ENCODE measurements at regions not wholly inside any gene's neighbourhood (a gene's known extent, or its start where the extent isn't known, plus 50 kb on each side); places are given as distances from the start of the nearest gene placed in this dataset.

GRCh38 chr13:111546921-111547675 is 226.7 kb downstream of the TEX29 start:
- H3K27ac Mint-ChIP-seq = no peak overlapping the region
- no peaks in the 10 kb centered on the region for H3K9me3 ChIP-seq (ENCODE audit: low read length)
- POLR2A ChIA-PET = no interaction called here
- H3K4me1 Mint-ChIP-seq = no peaks in the 10 kb centered on the region
- H3K36me3 Mint-ChIP-seq = peaks cover 0 to 1% (median 0%) of the 10 kb centered on the region in 3 donors
- no peak overlapping the region for H3K27ac ChIP-seq (ENCODE audit: low read depth, low read length)
- no peak for DNase-seq
- no peaks in the 10 kb centered on the region for H3K27me3 ChIP-seq (ENCODE audit: insufficient read depth, low read length, poor library complexity, severe bottlenecking)
- CTCF ChIA-PET = no interaction called here
- H3K36me3 ChIP-seq (ENCODE audit: insufficient read depth, low read length) = no peaks in the 10 kb centered on the region
- peaks cover 0 to 7% (median 0%) of the 10 kb centered on the region in 5 donors for H3K9me3 Mint-ChIP-seq
- peaks cover 0 to 7% of the 10 kb centered on the region in 2 donors for H3K27me3 Mint-ChIP-seq
- H3K4me3 Mint-ChIP-seq = no peak overlapping the region
- H3K4me1 ChIP-seq (ENCODE audit: insufficient read depth, low read length) = no peaks in the 10 kb centered on the region
- H3K4me3 ChIP-seq (ENCODE audit: low read length) = no peak overlapping the region

DNA sequence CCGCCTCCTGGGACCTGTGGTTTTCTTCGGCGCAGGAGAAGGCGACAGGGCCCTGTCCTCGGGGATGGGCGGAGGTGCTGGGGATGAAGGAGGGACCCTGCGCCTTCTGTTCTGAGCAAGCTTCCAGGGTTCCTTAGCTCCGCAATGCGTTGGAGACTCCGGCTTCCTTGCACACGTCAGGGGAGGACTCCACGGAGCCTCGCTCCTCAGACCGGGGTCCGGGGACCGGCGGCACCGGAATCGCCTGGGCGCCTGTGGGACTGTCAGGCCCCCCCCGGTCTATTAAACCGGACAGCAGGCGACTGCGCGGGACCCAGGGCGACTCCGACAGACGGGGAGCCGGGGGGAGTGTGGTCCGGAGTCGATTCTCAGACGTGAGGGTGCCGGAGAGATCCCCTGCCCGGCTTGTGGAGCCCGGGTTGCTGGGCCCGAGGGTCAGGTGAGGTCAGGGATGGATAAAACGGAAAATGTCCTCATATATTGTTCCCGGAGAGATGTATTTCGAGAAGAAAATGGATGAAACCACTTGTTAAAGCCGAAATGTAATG is 227.4 kb downstream of the TEX29 start:
- peaks cover 0 to 7% of the 10 kb centered on the region in 2 donors for H3K27me3 Mint-ChIP-seq

GRCh38 chr13:111548301-111548700 is 227.9 kb downstream of the TEX29 start:
- Mint-ChIP-seq H3K27me3 (peaks cover 0 to 4% of the 10 kb centered on the region in 2 donors), H3K4me3 (no peak overlapping the region), H3K27ac (no peak overlapping the region), H3K36me3 (peaks cover 0 to 1% (median 0%) of the 10 kb centered on the region in 3 donors), H3K9me3 (peaks cover 0 to 4% (median 0%) of the 10 kb centered on the region in 5 donors), H3K4me1 (no peaks in the 10 kb centered on the region)
- no peaks in the 10 kb centered on the region for H3K36me3 ChIP-seq (ENCODE audit: insufficient read depth, low read length)
- H3K9me3 ChIP-seq (ENCODE audit: low read length) = no peaks in the 10 kb centered on the region
- POLR2A ChIA-PET = no interaction called here
- no peak overlapping the region for H3K27ac ChIP-seq (ENCODE audit: low read depth, low read length)
- H3K4me3 ChIP-seq (ENCODE audit: low read length) = no peak overlapping the region
- no peaks in the 10 kb centered on the region for H3K4me1 ChIP-seq (ENCODE audit: insufficient read depth, low read length)
- CTCF ChIA-PET = no interaction called here
- no peaks in the 10 kb centered on the region for H3K27me3 ChIP-seq (ENCODE audit: insufficient read depth, low read length, poor library complexity, severe bottlenecking)
- DNase-seq = no peak

More for the DNA sequence above, 227.4 kb downstream of the TEX29 start:
- H3K27ac Mint-ChIP-seq = no peak overlapping the region
- ChIA-PET POLR2A (no interaction called here), CTCF (no interaction called here)
- no peak overlapping the region for H3K4me3 Mint-ChIP-seq
- no peaks in the 10 kb centered on the region for H3K27me3 ChIP-seq (ENCODE audit: insufficient read depth, low read length, poor library complexity, severe bottlenecking)
- peaks cover 0 to 1% (median 0%) of the 10 kb centered on the region in 3 donors for H3K36me3 Mint-ChIP-seq
- H3K9me3 ChIP-seq (ENCODE audit: low read length) = no peaks in the 10 kb centered on the region
- H3K4me1 ChIP-seq (ENCODE audit: insufficient read depth, low read length) = no peaks in the 10 kb centered on the region
- H3K27ac ChIP-seq (ENCODE audit: low read depth, low read length) = no peak overlapping the region
- H3K36me3 ChIP-seq (ENCODE audit: insufficient read depth, low read length) = no peaks in the 10 kb centered on the region
- no peaks in the 10 kb centered on the region for H3K4me1 Mint-ChIP-seq
- peaks cover 0 to 7% (median 0%) of the 10 kb centered on the region in 5 donors for H3K9me3 Mint-ChIP-seq
- DNase-seq = no peak
- H3K4me3 ChIP-seq (ENCODE audit: low read length) = no peak overlapping the region

GRCh38 chr13:111548805-111549204 is 228.4 kb downstream of the TEX29 start:
- Histone ChIP-seq H3K27ac (ENCODE audit: low read depth, low read length) (no peak overlapping the region), H3K4me1 (ENCODE audit: insufficient read depth, low read length) (no peaks in the 10 kb centered on the region), H3K4me3 (ENCODE audit: low read length) (no peak overlapping the region), H3K9me3 (ENCODE audit: low read length) (no peaks in the 10 kb centered on the region), H3K36me3 (ENCODE audit: insufficient read depth, low read length) (no peaks in the 10 kb centered on the region), H3K27me3 (ENCODE audit: insufficient read depth, low read length, poor library complexity, severe bottlenecking) (no peaks in the 10 kb centered on the region)
- H3K27me3 Mint-ChIP-seq = peaks cover 0 to 6% of the 10 kb centered on the region in 2 donors
- no peak for DNase-seq
- H3K9me3 Mint-ChIP-seq = peaks cover 0 to 4% (median 0%) of the 10 kb centered on the region in 5 donors
- ChIA-PET CTCF (no interaction called here), POLR2A (no interaction called here)
- no peak overlapping the region for H3K27ac Mint-ChIP-seq
- no peaks in the 10 kb centered on the region for H3K4me1 Mint-ChIP-seq
- H3K4me3 Mint-ChIP-seq = no peak overlapping the region
- peaks cover 0 to 1% (median 0%) of the 10 kb centered on the region in 3 donors for H3K36me3 Mint-ChIP-seq

DNA sequence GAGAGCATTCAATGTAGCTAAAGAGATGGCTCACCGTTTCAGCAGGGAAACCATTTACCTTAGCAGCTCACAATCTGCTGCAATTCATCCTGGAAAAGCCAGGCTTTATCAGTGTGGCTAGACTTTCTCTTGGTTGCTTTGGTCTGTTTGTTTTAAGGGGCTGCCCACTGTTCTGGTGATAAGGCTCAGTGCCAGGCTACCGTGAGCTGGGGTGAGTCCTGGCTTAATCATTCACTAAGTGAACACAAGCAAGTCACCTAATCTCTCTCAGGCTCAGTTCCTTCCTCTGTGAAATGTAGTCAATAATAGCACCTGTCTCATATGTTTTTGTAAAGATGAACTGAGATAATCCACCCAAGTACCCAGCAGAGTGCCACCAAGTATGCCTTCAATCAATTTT is 229.0 kb downstream of the TEX29 start:
- ChIA-PET CTCF (no interaction called here), POLR2A (no interaction called here)
- H3K4me1 Mint-ChIP-seq = no peaks in the 10 kb centered on the region
- no peaks in the 10 kb centered on the region for H3K36me3 ChIP-seq (ENCODE audit: insufficient read depth, low read length)
- peaks cover 0 to 1% (median 0%) of the 10 kb centered on the region in 3 donors for H3K36me3 Mint-ChIP-seq
- no peak overlapping the region for H3K4me3 ChIP-seq (ENCODE audit: low read length)
- H3K9me3 ChIP-seq (ENCODE audit: low read length) = no peaks in the 10 kb centered on the region
- DNase-seq = no peak
- peaks cover 0 to 2% (median 0%) of the 10 kb centered on the region in 5 donors for H3K9me3 Mint-ChIP-seq
- no peak overlapping the region for H3K27ac ChIP-seq (ENCODE audit: low read depth, low read length)
- no peaks in the 10 kb centered on the region for H3K4me1 ChIP-seq (ENCODE audit: insufficient read depth, low read length)
- H3K27me3 Mint-ChIP-seq = peaks cover 0 to 4% of the 10 kb centered on the region in 2 donors
- H3K27me3 ChIP-seq (ENCODE audit: insufficient read depth, low read length, poor library complexity, severe bottlenecking) = no peaks in the 10 kb centered on the region
- H3K4me3 Mint-ChIP-seq = no peak overlapping the region
- no peak overlapping the region for H3K27ac Mint-ChIP-seq

DNA sequence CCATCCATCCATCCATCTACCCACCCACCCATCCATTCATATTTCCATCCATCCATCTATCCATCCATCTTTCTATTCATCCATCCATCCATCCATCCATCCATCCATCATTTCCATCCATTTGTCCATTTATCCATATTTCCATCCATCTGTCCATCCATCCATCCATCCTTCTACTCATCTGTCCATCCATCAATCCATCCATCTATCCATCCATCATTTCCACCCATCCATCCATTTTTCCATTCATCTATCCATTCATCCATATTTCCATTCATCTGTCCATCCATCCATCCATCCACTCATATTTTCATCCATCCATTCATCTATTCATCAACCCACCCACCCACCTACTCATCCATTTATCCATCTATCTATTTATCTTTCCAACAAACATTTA is 229.6 kb downstream of the TEX29 start:
- H3K9me3 Mint-ChIP-seq = peaks cover 0 to under 1% (median 0%) of the 10 kb centered on the region in 5 donors
- Histone ChIP-seq H3K4me3 (ENCODE audit: low read length) (no peak overlapping the region), H3K27ac (ENCODE audit: low read depth, low read length) (no peak overlapping the region), H3K4me1 (ENCODE audit: insufficient read depth, low read length) (no peaks in the 10 kb centered on the region), H3K27me3 (ENCODE audit: insufficient read depth, low read length, poor library complexity, severe bottlenecking) (no peaks in the 10 kb centered on the region), H3K9me3 (ENCODE audit: low read length) (no peaks in the 10 kb centered on the region), H3K36me3 (ENCODE audit: insufficient read depth, low read length) (no peaks in the 10 kb centered on the region)
- POLR2A ChIA-PET = no interaction called here
- H3K27me3 Mint-ChIP-seq = peaks cover 0 to 4% of the 10 kb centered on the region in 2 donors
- no peaks in the 10 kb centered on the region for H3K36me3 Mint-ChIP-seq
- CTCF ChIA-PET = no interaction called here
- no peaks in the 10 kb centered on the region for H3K4me1 Mint-ChIP-seq
- H3K4me3 Mint-ChIP-seq = no peak overlapping the region
- no peak for DNase-seq
- no peak overlapping the region for H3K27ac Mint-ChIP-seq

DNA sequence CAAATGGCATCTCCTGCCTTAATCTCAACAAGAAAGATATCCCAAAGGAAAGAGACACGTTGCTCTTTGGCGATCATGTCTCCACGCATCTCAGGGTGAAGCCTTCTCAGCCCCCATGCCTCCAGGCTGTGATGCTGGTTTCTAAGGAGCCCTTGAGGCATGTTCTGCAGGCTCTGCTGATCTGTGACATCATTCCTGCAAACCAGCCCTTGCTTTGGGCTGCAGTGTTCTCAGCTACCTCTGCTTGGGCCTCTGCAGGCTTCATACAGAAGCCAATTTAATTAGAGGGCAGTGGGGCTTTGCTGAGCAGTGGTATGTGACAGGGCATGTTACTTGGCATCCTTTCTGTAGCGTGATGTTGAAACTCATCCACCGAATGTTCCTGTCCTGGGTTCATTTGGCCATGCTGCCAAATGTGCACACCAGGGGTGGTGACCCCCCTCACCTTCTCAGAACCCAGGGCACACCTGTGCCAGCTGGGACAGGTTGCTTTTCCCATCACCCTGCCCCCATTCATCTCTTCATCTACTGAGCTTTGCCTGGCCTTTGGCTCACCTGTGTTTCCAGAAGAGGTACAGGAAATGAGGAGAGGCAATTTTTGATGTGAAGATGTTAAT is 230.9 kb downstream of the TEX29 start:
- CTCF ChIA-PET = no interaction called here
- H3K27ac Mint-ChIP-seq = no peak overlapping the region
- Histone ChIP-seq H3K4me3 (ENCODE audit: low read length) (no peak overlapping the region), H3K27me3 (ENCODE audit: insufficient read depth, low read length, poor library complexity, severe bottlenecking) (no peaks in the 10 kb centered on the region), H3K27ac (ENCODE audit: low read depth, low read length) (no peak overlapping the region), H3K4me1 (ENCODE audit: insufficient read depth, low read length) (no peaks in the 10 kb centered on the region), H3K9me3 (ENCODE audit: low read length) (no peaks in the 10 kb centered on the region), H3K36me3 (ENCODE audit: insufficient read depth, low read length) (no peaks in the 10 kb centered on the region)
- H3K9me3 Mint-ChIP-seq = no peaks in the 10 kb centered on the region
- POLR2A ChIA-PET = no interaction called here
- no peaks in the 10 kb centered on the region for H3K36me3 Mint-ChIP-seq
- peaks cover 4 to 5% of the 10 kb centered on the region in 2 donors for H3K27me3 Mint-ChIP-seq
- no peaks in the 10 kb centered on the region for H3K4me1 Mint-ChIP-seq
- no peak for DNase-seq
- H3K4me3 Mint-ChIP-seq = no peak overlapping the region

DNA sequence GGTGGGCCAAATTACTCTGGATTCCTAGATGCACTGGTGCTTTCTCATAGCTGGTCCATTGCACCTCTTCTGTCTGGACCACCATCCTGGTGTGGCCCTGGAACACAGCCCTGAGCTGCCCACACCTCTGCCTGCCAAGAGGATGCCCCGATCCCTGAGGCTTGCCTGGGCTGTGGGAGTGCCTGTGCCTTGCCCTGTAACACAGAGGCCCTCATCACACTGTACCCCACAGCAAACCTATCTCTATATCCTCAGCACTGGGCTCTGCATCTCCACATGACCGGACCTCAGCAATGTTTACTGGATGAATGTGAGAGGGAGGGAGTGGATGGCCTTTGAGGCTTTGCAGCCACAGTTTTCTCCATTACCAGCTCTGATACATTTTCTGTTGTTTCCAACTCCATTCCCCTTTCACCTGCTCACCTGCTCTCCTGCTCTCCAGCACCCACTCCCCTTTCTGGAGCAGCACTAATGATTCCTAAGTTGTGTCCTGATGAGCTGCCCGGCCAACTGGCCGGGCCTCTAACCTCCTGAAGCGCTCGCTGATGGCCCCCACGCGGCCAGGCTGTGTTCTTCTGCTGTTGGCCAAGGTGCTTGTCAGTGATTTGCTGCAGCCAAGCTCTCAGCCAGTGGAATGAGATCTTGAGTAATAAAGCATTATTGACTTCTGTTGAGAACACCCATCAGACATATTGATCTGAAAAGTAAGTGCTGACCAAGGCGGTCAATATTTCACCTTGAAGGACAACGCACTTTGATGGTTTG is 232.6 kb downstream of the TEX29 start:
- Mint-ChIP-seq H3K27ac (no peak overlapping the region), H3K36me3 (no peaks in the 10 kb centered on the region), H3K4me1 (no peaks in the 10 kb centered on the region), H3K9me3 (no peaks in the 10 kb centered on the region), H3K27me3 (peaks cover 5 to 12% of the 10 kb centered on the region in 2 donors), H3K4me3 (no peak overlapping the region)
- no peak for DNase-seq
- ChIA-PET POLR2A (no interaction called here), CTCF (no interaction called here)
- Histone ChIP-seq H3K27me3 (ENCODE audit: insufficient read depth, low read length, poor library complexity, severe bottlenecking) (no peaks in the 10 kb centered on the region), H3K4me1 (ENCODE audit: insufficient read depth, low read length) (no peaks in the 10 kb centered on the region), H3K36me3 (ENCODE audit: insufficient read depth, low read length) (no peaks in the 10 kb centered on the region), H3K27ac (ENCODE audit: low read depth, low read length) (no peak overlapping the region), H3K4me3 (ENCODE audit: low read length) (no peak overlapping the region), H3K9me3 (ENCODE audit: low read length) (no peaks in the 10 kb centered on the region)
